Lower leg skin (tissue), 4 donors: ENCODE measurements at regions not wholly inside any gene's neighbourhood (a gene's known extent, or its start where the extent isn't known, plus 50 kb on each side); places are given as distances from the start of the nearest gene placed in this dataset.

Experiments used
- DNase-seq, 2 donors: peaks; one replicate each; pipeline ENCODE4 v3.0.0-alpha.2; 2019; ENCODE audit warnings: low spot score in 2 of 2
- H3K4me3 ChIP-seq: fragments of 200-600 bp; sonication (generic); 2 replicates; pipeline ENCODE4 v1.5.1; 2017; ENCODE audit warnings: mild to moderate bottlenecking, low read depth; ENCODE audit not compliant: poor library complexity, severe bottlenecking
- CTCF ChIP-seq, 3 donors: fragments of 450-650 bp; IDR thresholded peaks; one replicate each; pipeline ENCODE4 v1.5.1; 2016; ENCODE audit warnings: antibody characterized with exemption in 3 of 3, mild to moderate bottlenecking in 3 of 3, moderate library complexity in 2 of 3
- POLR2A ChIP-seq, 2 donors: fragments of 450-650 bp; IDR thresholded peaks; one replicate each; pipeline ENCODE4 v1.6.1; 2016 to 2017; ENCODE audit warnings: antibody characterized with exemption in 2 of 2, mild to moderate bottlenecking in 1 of 2, moderate library complexity in 1 of 2
- WGBS, 2 donors: methylation state at CpG; one replicate each; pipeline ENCODE4 v1.1.5; 2018; 5-methylcytosine and 5-hydroxymethylcytosine counted together
- intact Hi-C: fragments of 100-400 bp; cut with DNase I; formaldehyde crosslinking; loops from one replicate; pipeline ENCODE4 v1.15.0; 2023; ENCODE audit warnings: low total_unique reads

- TF ChIP-seq CTCF (IDR thresholded peaks at IDR 0.05) (no peak), POLR2A (IDR thresholded peaks at IDR 0.05) (no peak)
- WGBS, 2 donors = 82 to 88% methylated on average over 4 of the region's 4 CpGs
These were observed 413.6 kb downstream of the CTTN start for GRCh38 chr11:70811915-70812314.

GRCh38 chr11:70812472-70812871 lies 414.1 kb downstream of the CTTN start:
- intact Hi-C loops = loop anchor here (10.0 kb wide), 1 partner anchor 642 kb away; the partner anchor contains the start of gene NADSYN1
- TF ChIP-seq POLR2A (IDR thresholded peaks at IDR 0.05) (no peak), CTCF (IDR thresholded peaks at IDR 0.05) (no peak)
- 88 to 91% methylated on average over 4 of the region's 4 CpGs for WGBS, 2 donors
- H3K4me3 ChIP-seq = no peak overlapping the region
- no peak for DNase-seq

More at GRCh38 chr11:70811915-70812314, 413.6 kb downstream of the CTTN start:
- no peak for DNase-seq
- intact Hi-C loops = loop anchor here (10.0 kb wide), 1 partner anchor 643 kb away; the partner anchor contains the start of gene NADSYN1
- H3K4me3 ChIP-seq = no peak overlapping the region

- intact Hi-C loops = loop anchor here (10.0 kb wide), 1 partner anchor 641 kb away; the partner anchor contains the start of gene NADSYN1
- no peak for DNase-seq
- no peak overlapping the region for H3K4me3 ChIP-seq
- WGBS, 2 donors = 91 to 95% methylated on average over 11 of the region's 11 CpGs
- TF ChIP-seq CTCF (IDR thresholded peaks at IDR 0.05) (no peak), POLR2A (IDR thresholded peaks at IDR 0.05) (no peak)
These were observed 415.3 kb downstream of the CTTN start for GRCh38 chr11:70813651-70814050.

GRCh38 chr11:70815485-70815832 lies 417.1 kb downstream of the CTTN start:
- DNase-seq = no peak
- no peak for TF ChIP-seq CTCF (IDR thresholded peaks at IDR 0.05)
- no peak for TF ChIP-seq POLR2A (IDR thresholded peaks at IDR 0.05)
- intact Hi-C loops = loop anchor here (10.0 kb wide), 1 partner anchor 639 kb away; the partner anchor contains the start of gene NADSYN1
- WGBS, 2 donors = 86 to 98% methylated on average over 5 to 6 of the region's 7 CpGs
- H3K4me3 ChIP-seq = no peak overlapping the region

GRCh38 chr11:70816156-70816678 lies 417.9 kb downstream of the CTTN start:
- H3K4me3 ChIP-seq = no peak overlapping the region
- DNase-seq = no peak
- WGBS, 2 donors = 64 to 77% methylated on average over 7 to 8 of the region's 10 CpGs
- intact Hi-C loops = loop anchor here (10.0 kb wide), 1 partner anchor 639 kb away; the partner anchor contains the start of gene NADSYN1
- TF ChIP-seq CTCF (IDR thresholded peaks at IDR 0.05) (no peak), POLR2A (IDR thresholded peaks at IDR 0.05) (no peak)

GRCh38 chr11:70818351-70818750 lies 420.0 kb downstream of the CTTN start:
- 70 to 71% methylated on average over 9 of the region's 9 CpGs for WGBS, 2 donors
- TF ChIP-seq POLR2A (IDR thresholded peaks at IDR 0.05) (no peak), CTCF (IDR thresholded peaks at IDR 0.05) (no peak)
- no peak for DNase-seq
- H3K4me3 ChIP-seq = no peak overlapping the region
- intact Hi-C loops = loop anchor here (10.0 kb wide), 1 partner anchor 636 kb away; the partner anchor contains the start of gene NADSYN1
